HEK293 (cell line): ENCODE measurements at regions not wholly inside any gene's neighbourhood (a gene's known extent, or its start where the extent isn't known, plus 50 kb on each side); places are given as distances from the start of the nearest gene placed in this dataset.

Experiments used
- CTCF ChIA-PET: fragments of 350-600 bp; formaldehyde crosslinking; extraction: SDS; loops from one replicate; lab custom pipeline; 2021; ENCODE audit warnings: antibody characterized with exemption; lab: Yijun Ruan, JAX
- POLR2A ChIA-PET: fragments of 300-600 bp; formaldehyde crosslinking; extraction: SDS; loops from one replicate; lab custom pipeline; 2020; ENCODE audit warnings: antibody characterized with exemption, inconsistent platforms; lab: Yijun Ruan, JAX
- H3K27ac ChIP-seq: fragments of 200-500 bp; sonication (Bioruptor generic); 2 replicates; pipeline ENCODE4 v1.5.1; 2014; ENCODE audit warnings: low read depth, low read length, control low read depth, inconsistent platforms; ENCODE audit errors: extremely low read depth
- H3K36me3 ChIP-seq, 2 experiments: fragments of 200-500 bp in 1 of 2; sonication (Bioruptor generic) in 1 of 2; 1 replicate in 1 of 2; 2 replicates in 1 of 2; pipeline ENCODE4 v1.5.1; 2014 to 2017; ENCODE audit warnings: inconsistent platforms in 2 of 2, low read length in 2 of 2; ENCODE audit not compliant: control insufficient read depth in 2 of 2, insufficient read depth in 1 of 2
- H3K4me1 ChIP-seq: fragments of 200-500 bp; sonication (Bioruptor generic); 2 replicates; pipeline ENCODE4 v1.5.1; 2014; ENCODE audit warnings: mild to moderate bottlenecking, low read length, inconsistent platforms; ENCODE audit not compliant: control insufficient read depth, insufficient read depth
- H3K4me3 ChIP-seq: 2 replicates; pipeline ENCODE4 v1.5.1; 2011; ENCODE audit warnings: low read depth, mild to moderate bottlenecking, control low read depth, low read length, moderate library complexity
- H3K9me3 ChIP-seq: fragments of 200-500 bp; sonication (Bioruptor generic); 2 replicates; pipeline ENCODE4 v1.5.1; 2014; ENCODE audit warnings: low read depth, low read length, inconsistent platforms; ENCODE audit not compliant: control insufficient read depth, insufficient read depth
- FEZF1 ChIP-seq: fragments of 450-650 bp; formaldehyde crosslinking; IDR thresholded peaks from 2 replicates; pipeline ENCODE4 v1.5.1; 2016; ENCODE audit warnings: missing biosample characterization, missing genetic modification characterization
- GLI2 ChIP-seq: fragments of 450-650 bp; formaldehyde crosslinking; IDR thresholded peaks from 2 replicates; pipeline ENCODE4; 2017; ENCODE audit warnings: missing biosample characterization, missing genetic modification characterization, low read depth, borderline replicate concordance
- GLIS2 ChIP-seq: fragments of 450-650 bp; formaldehyde crosslinking; IDR thresholded peaks from 2 replicates; pipeline ENCODE4 v1.5.1; 2016; ENCODE audit warnings: missing biosample characterization, missing genetic modification characterization
- IKZF3 ChIP-seq: fragments of 450-650 bp; IDR thresholded peaks from 2 replicates; pipeline ENCODE4 v1.5.0; 2018; ENCODE audit warnings: missing biosample characterization, mild to moderate bottlenecking, missing genetic modification characterization, moderate library complexity
- MEIS1 ChIP-seq: sonication (generic); formaldehyde crosslinking; IDR thresholded peaks from 2 replicates; pipeline ENCODE4 v1.8.1; 2022; ENCODE audit warnings: missing genetic modification reagents, mild to moderate bottlenecking, borderline replicate concordance
- OSR2 ChIP-seq: fragments of 450-650 bp; formaldehyde crosslinking; IDR thresholded peaks from 2 replicates; pipeline ENCODE4 v1.5.1; 2016; ENCODE audit warnings: missing biosample characterization, missing genetic modification characterization
- WT1 ChIP-seq: fragments of 450-650 bp; formaldehyde crosslinking; IDR thresholded peaks from 2 replicates; pipeline ENCODE4 v1.5.1; 2016; ENCODE audit warnings: missing biosample characterization, missing genetic modification characterization
- ZBTB10 ChIP-seq: fragments of 450-650 bp; formaldehyde crosslinking; IDR thresholded peaks from 2 replicates; pipeline ENCODE4 v1.5.1; 2016; ENCODE audit warnings: missing biosample characterization, missing genetic modification characterization
- ZBTB17 ChIP-seq: fragments of 450-650 bp; formaldehyde crosslinking; IDR thresholded peaks from 2 replicates; pipeline ENCODE4 v1.5.1; 2016; ENCODE audit warnings: missing biosample characterization, missing genetic modification characterization
- ZBTB21 ChIP-seq: fragments of 450-650 bp; formaldehyde crosslinking; IDR thresholded peaks from 2 replicates; pipeline ENCODE4 v1.5.1; 2017; ENCODE audit warnings: missing biosample characterization, missing genetic modification characterization
- ZFP69B ChIP-seq: fragments of 450-650 bp; formaldehyde crosslinking; IDR thresholded peaks from 2 replicates; pipeline ENCODE4 v1.5.1; 2016; ENCODE audit warnings: missing biosample characterization, missing genetic modification characterization
- ZNF169 ChIP-seq: fragments of 450-650 bp; formaldehyde crosslinking; IDR thresholded peaks from 2 replicates; pipeline ENCODE4 v1.5.1; 2016; ENCODE audit warnings: missing biosample characterization, missing genetic modification characterization
- ZNF366 ChIP-seq: fragments of 450-650 bp; formaldehyde crosslinking; conservative IDR thresholded peaks from 2 replicates; pipeline ENCODE4 v1.5.1; 2016; ENCODE audit warnings: missing biosample characterization, missing genetic modification characterization
- ZNF514 ChIP-seq: fragments of 450-650 bp; formaldehyde crosslinking; IDR thresholded peaks from 2 replicates; pipeline ENCODE4 v1.5.1; 2016; ENCODE audit warnings: missing biosample characterization, missing genetic modification characterization
- ZNF768 ChIP-seq: fragments of 450-650 bp; formaldehyde crosslinking; IDR thresholded peaks from 2 replicates; pipeline ENCODE4 v1.5.1; 2018; ENCODE audit warnings: missing biosample characterization, mild to moderate bottlenecking, missing genetic modification characterization
- ZSCAN4 ChIP-seq: fragments of 450-650 bp; formaldehyde crosslinking; IDR thresholded peaks from 2 replicates; pipeline ENCODE4 v1.5.1; 2017; ENCODE audit warnings: missing biosample characterization, missing genetic modification characterization
- TF ChIP-seq, protein P1 (sequence below): fragments of 450-650 bp; formaldehyde crosslinking; IDR thresholded peaks from 2 replicates; pipeline ENCODE4 v1.5.1; 2016; ENCODE audit warnings: missing biosample characterization, missing genetic modification characterization
- TF ChIP-seq, protein P2 (sequence below): fragments of 450-650 bp; formaldehyde crosslinking; IDR thresholded peaks from 2 replicates; pipeline ENCODE4 v1.5.1; 2017; ENCODE audit warnings: missing biosample characterization, missing genetic modification characterization

DNA sequence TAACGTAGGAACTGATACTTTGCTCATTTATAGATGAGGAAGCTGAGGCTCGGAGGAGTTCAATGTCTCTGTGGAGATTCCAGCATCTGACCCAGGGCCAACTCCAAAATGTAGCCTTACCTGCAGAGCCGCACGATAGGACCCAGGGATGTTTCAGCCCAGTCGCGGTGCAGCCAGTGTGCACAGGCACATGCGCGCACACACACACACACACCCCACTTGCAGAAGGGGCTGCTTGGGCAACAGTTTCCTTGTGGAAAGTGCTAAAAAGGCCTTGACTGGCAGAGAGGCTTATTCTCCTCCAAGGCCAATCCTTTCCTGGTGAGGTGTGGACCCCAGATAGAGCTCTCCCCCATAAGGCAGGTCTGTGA lies 101.7 kb downstream of the ZFP36L2 start:
- no peaks in the 10 kb centered on the region for H3K4me1 ChIP-seq
- no peaks in the 10 kb centered on the region for H3K36me3 ChIP-seq
- no peaks in the 10 kb centered on the region for H3K9me3 ChIP-seq
- no peak overlapping the region for H3K4me3 ChIP-seq
- TF ChIP-seq GLIS2 (tag by site-specific recombination) (no peak), ZBTB17 (tag by site-specific recombination) (0 out of 2 replicates have a peak, but pooled peaks have one; percentile 12)
- no peak overlapping the region for H3K27ac ChIP-seq
- ChIA-PET POLR2A (no interaction called here), CTCF (interaction anchor here (1.2 to 1.5 kb wide), 2 partner anchors 100 to 105 kb away, joined by 3 to 4 read pairs; no protein-coding TSS in a partner anchor)

DNA sequence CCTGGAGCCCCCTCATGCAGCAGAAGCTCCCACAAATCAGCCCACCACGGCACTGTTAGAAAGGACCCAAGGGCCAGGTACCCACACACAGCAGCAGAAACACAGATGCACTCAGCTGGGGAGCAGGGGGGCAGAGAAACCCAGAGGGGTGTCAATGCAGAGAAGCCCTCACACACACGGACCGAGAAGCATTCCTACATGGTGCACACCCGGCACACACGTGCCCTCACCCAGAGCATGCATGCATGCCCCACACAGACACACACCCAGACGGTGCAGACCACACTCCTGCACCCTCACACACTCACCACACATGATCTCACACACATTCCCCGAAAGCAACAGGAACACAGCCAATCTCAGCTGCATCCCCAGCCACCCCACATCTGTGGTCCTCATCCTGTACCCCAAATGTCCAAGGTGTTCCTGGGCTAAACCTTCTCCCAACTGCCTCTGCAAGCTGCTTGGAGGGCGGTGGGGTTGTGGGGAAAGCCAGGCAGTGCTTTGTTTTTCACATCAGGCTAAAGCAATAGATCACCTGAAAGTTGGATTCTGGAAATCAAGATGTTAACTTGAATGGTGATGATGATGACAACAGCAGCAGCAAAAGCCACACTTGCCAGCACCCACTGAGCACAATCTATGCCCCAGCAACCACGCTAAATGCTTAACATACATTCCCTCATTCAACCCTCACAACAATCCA lies 102.3 kb downstream of the ZFP36L2 start:
- H3K9me3 ChIP-seq, result no peaks in the 10 kb centered on the region
- no peak overlapping the region for H3K27ac ChIP-seq
- TF ChIP-seq ZNF514 (tag by site-specific recombination) (no peak), ZBTB17 (tag by site-specific recombination) (peak; percentile 89), ZNF768 (tag by site-specific recombination) (no peak)
- TF ChIP-seq, protein P1, sequence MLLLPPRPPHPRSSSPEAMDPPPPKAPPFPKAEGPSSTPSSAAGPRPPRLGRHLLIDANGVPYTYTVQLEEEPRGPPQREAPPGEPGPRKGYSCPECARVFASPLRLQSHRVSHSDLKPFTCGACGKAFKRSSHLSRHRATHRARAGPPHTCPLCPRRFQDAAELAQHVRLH (tag by site-specific recombination), result no peak
- TF ChIP-seq, all 188 proteins: peak for 1
- POLR2A ChIA-PET, result no interaction called here
- Histone ChIP-seq H3K4me1 (no peaks in the 10 kb centered on the region), H3K4me3 (no peak overlapping the region), H3K36me3 (no peaks in the 10 kb centered on the region)
- CTCF ChIA-PET, result interaction anchor here (1.2 to 1.5 kb wide), 2 partner anchors 99 to 105 kb away, joined by 3 to 4 read pairs; no protein-coding TSS in a partner anchor

DNA sequence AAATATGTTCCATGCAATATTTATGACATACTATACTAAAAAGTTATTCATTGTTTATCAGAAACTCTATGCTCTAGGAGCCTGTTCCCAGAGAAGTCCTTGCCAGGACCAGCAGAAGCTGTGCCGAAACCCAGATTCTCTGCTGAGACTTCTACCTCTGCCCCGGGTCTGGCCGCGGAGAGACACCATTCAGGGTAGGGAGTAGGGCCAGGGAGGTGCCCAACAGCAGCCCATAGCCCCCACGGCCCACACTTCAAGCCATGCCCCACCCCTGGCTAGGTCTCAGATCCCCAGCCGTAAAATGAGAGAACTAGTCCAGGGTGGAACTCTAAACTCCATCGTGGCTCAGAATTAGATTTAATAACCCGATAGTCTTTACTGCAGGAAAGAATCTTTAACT lies 102.9 kb downstream of the ZFP36L2 start:
- Histone ChIP-seq H3K27ac (no peak overlapping the region), H3K36me3 (no peaks in the 10 kb centered on the region), H3K4me3 (no peak overlapping the region), H3K4me1 (no peaks in the 10 kb centered on the region), H3K9me3 (no peaks in the 10 kb centered on the region)
- ChIA-PET CTCF (interaction anchor here (0.6 kb wide), 1 partner anchor 8 kb away, joined by 3 read pairs; no protein-coding TSS in a partner anchor), POLR2A (no interaction called here)
- TF ChIP-seq FEZF1 (tag by site-specific recombination), result no peak
- TF ChIP-seq ZNF366 (tag by site-specific recombination), result no peak
- TF ChIP-seq WT1 (tag by site-specific recombination), result no peak
- no peak for TF ChIP-seq ZNF514 (tag by site-specific recombination)
- no peak for TF ChIP-seq IKZF3 (tag by site-specific recombination)
- TF ChIP-seq ZSCAN4 (tag by site-specific recombination), result no peak
- TF ChIP-seq ZFP69B, result no peak
- TF ChIP-seq ZBTB10 (tag by site-specific recombination), result no peak
- no peak for TF ChIP-seq OSR2 (tag by site-specific recombination)
- no peak for TF ChIP-seq ZBTB21 (tag by site-specific recombination)
- TF ChIP-seq, protein P2, sequence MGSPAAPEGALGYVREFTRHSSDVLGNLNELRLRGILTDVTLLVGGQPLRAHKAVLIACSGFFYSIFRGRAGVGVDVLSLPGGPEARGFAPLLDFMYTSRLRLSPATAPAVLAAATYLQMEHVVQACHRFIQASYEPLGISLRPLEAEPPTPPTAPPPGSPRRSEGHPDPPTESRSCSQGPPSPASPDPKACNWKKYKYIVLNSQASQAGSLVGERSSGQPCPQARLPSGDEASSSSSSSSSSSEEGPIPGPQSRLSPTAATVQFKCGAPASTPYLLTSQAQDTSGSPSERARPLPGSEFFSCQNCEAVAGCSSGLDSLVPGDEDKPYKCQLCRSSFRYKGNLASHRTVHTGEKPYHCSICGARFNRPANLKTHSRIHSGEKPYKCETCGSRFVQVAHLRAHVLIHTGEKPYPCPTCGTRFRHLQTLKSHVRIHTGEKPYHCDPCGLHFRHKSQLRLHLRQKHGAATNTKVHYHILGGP (tag by site-specific recombination), result no peak
- TF ChIP-seq GLI2 (tag by site-specific recombination), result no peak
- no peak for TF ChIP-seq MEIS1 (CRISPR knock-in tag)
- TF ChIP-seq ZNF169, result no peak
